ENCODE measurements at regions not wholly inside any gene's neighbourhood (a gene's known extent, or its start where the extent isn't known, plus 50 kb on each side); places are given as distances from the start of the nearest gene placed in this dataset.
"Not testable (repeated sequence)": the region's sequence is repeated elsewhere in the genome, so short reads cannot be mapped to it uniquely, and the experiment has no call there.

DNA sequence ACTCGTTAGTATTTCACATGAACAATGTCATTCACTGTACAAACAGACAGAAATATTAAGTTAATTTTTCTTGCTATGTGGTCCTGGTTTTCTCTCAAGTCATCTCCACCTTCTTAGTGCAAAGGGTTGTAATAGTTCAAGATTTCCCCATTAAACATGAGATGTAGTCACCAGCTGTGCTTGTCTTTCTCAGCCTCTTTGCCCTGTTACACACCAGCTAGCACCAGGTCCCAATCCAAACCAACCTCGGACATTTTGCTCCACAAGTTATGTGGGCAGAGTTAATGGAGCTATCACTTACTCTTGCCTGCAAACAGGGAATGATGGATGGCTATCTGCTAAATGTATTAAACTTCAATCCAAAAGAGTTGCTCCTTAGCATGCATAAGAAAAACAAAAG lies 328.1 kb downstream of the TLE1 start:
- no peak for DNase-seq (ENCODE audit: low read depth)

DNA sequence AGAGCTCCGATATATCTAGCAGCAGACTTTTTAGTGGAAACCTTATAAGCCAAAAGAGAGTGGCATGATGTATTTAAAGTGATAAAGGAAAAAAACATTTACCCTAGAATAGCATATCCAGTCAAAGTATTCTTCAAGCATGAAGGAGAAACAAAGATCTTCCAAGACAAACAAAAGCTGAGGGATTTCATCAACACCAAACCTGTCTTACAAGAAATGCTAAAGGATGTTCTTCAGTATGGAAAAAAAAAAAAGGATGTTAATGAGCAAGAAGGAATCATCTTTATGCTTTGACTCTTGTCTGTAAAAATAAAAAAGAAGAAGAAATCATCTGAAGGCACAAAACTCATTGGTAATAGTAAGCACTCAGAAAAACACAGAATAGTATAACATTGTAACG lies 338.2 kb downstream of the TLE1 start:
- no peak for DNase-seq (ENCODE audit: low read depth)

DNA sequence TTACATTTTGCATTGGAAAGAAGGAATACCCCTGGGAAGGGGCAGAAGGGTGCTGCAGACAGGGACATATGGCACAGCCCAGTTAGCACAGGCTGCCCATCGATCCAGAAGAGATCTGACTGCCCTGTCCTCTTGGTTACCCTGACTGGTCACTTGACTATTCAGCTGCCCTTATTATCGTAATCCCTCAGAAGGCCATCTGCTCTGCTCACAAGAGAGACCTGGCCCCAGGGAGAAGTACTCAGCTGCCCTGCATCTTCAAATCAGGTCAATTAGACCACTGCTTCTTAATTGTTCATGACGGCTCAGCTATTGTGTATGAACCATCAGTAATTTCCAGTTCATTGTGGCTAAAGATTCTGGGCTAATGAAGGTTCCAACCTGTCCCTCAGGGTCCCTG lies 345.0 kb downstream of the TLE1 start:
- DNase-seq (ENCODE audit: low read depth) = no peak

DNA sequence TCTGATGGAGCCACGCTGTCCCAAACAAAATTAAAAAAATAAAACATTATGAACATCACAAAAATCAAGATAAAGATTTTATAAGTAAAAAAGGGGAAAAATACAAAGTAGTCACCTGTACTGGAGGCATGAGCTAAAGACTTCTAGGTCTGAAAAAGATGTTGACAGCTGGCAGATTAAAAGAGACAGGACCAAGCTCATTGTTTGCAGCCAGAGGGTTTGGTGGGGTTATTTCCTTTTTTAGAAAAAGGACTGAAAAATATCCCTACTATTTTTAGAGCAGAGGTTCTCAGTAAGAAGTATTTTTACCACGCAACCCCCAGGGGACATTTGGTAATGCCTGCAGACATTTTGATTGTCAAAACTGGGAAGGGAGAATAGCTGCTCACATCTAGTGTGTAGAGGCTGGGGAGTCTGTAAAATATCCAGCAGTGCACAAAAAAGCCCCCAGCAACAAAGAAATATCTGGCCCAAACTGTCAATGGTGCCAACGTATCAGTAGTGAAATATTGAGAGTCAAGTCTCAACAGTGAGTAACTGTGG lies 353.4 kb downstream of the TLE1 start:
- DNase-seq (ENCODE audit: low read depth) = no peak

DNA sequence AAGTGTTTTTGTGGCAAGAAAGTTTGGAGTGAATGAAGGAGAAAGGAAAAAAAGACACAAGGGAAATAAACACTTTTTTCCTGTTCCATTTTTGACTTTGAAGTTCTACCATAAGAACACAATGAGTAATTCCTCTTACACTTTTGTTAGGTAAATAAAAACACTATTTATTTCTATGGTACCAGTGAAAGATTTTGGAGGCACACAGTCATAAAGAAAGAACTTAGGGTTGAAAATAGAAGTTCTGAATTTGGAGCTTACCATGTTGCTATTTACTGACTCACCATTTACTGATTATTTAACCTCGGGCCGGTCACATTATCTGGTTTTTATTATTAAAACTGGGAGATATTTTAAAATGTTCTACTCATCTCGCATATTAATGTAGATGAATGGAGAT lies 367.8 kb downstream of the TLE1 start:
- peak; percentile 3 for DNase-seq (ENCODE audit: low read depth)

DNA sequence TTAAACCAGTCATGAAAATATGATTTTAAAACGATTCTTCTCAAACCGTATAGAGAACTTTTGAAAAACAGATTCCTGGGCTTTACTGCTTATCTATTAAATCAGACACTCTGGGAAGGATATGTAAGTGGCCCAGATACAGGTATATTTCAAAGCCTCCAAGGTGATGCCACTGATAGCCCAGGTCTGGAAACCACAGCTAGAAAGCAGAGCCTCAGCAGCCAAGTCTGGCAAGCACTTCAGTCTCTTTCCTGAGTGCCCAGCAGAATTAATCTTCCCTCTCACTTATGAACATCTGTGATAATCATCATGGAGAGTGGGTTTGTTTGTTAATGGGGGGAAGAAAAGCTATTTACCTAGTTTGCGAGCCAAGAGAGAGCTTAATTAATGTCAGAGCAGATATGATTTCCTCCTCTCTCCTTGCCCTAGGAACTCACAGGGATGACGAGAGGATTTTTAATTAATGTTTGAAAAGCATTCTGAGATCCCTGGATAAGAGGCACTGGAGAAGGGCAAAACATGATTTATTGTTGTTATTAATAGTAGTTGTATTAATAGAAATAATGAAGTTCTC lies 368.4 kb downstream of the TLE1 start:
- no peak for DNase-seq (ENCODE audit: low read depth)

DNA sequence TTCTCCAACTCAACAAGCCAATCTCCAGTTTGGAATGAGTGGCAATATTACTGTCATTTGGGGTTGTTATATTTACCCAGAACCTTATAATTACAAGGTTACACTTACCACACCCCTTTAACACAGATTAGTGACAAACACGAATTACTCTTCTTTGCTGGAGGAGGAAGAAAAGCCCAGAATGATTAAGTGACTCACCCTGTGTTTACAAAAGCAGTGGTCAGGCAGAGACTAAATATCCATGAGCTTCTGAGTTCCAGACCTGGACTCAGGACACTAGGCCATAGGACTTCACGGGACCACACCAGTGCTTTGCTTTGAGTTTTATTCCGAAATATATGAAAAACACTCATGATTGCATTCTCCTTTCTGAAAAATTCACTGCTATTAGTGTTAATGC lies 370.8 kb downstream of the TLE1 start:
- DNase-seq (ENCODE audit: low read depth) = peak; percentile 22

DNA sequence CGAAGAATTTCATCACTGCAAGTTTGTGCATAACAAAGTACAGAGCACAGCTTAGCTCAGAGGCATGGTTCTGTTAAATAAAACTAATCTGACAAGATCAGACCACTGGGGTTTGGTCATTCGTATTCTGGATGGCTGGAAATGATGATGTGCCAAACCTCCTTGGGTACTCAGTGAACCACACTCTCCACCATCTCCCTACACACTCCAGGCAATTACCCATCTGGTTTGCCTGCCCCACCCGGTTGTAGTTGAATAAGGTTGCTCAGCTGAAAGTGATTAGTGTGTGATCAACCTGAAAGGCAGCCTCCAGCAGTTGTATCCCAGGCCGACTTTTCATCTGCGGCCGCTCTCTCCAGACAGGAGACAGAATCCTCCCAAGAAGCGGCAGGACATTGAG lies 371.4 kb downstream of the TLE1 start:
- DNase-seq (ENCODE audit: low read depth) = no peak

DNA sequence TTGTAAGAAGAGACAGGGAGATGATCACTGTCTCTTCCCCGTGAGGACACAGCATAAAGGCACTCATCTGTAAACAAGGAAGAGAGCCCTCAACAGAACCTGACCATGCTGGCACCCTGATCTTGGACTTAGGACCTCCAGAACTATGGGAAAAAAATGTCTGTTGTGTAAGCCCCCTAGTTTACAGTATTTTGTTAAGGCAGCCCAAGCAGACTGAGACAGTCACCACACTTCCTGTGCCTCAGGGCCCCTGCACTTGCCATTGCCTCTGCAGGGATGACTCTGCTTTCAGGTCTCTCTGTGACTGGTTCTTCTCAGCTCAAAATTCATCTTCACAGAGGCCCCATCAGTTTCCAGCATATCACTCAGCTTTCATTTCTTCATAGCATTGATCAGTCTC lies 372.1 kb downstream of the TLE1 start:
- no peak for DNase-seq (ENCODE audit: low read depth)

DNA sequence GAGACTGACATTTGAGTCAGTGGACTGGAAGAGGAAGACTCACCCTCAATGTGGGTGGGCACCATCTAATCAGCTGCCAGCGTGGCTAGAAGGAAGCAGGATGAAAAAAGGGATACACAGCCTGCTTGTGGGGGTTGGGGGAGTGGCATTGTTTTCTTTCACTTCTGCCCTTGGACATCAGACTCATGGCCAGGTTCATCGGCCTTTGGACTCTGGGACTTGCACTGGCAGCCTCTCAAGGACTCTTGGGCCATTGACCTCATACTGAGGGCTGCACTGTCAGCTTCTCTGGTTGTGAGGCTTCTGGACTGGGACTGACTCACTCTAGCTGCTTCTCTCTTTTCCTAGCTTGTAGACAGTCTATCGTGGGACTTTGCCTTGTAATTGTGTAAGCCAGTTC lies 374.9 kb downstream of the TLE1 start:
- DNase-seq (ENCODE audit: low read depth) = no peak

DNA sequence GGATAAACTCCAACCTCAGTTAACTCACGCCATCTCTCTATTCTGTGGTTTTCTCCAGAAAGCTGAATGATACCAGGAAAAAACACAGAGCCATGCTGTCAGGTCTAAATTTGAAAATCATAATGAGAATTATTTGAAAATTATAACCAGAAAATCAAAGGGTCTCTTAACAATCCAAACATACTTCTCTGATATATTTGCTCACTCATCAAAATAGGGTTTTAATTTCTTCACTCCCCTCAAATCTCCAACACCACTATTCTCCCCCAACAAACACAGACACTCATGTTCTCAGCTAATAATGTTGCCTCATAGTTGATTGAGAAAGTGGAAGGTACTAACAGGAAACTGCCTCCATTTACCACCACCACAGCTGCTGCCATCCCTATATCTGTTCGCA lies 375.5 kb downstream of the TLE1 start:
- DNase-seq (ENCODE audit: low read depth) = no peak

DNA sequence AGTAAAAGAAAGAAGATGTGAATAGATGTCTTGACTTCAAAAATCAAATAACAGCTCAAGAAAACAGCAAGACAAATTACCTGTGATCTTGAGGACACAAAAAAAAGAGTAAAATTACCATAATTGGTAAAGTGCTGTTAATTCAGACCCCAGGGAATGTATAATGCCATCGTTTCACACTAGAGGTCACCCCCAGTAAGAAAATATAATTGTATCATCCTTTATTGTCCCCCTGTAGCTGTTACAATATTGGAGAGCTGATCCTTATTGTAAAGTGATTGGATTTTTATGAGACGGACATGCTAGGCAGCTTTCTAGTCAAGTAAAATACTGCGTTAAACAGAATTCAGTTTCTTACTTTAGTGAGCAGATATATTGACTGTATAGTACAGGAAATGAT lies 377.0 kb downstream of the TLE1 start:
- DNase-seq (ENCODE audit: low read depth) = no peak

DNA sequence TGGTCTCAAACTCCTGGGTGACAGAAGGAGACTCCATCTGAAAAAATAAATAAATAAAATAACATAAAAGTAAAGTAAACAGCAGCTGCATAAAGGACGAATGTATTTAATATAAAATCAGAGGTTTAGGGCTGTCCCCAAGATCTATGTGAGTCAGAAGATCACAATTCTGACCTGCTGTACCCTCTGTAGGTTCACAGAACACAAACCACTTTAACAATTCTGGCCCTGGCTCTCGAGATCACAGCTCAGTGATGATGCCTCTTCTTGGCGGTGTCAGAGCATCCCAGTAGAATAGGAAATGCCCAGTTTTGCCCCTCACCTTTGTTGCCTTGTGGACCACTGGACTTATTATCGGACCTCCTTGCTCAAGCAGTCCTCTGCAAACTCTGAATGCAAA lies 380.9 kb downstream of the TLE1 start:
- DNase-seq (ENCODE audit: low read depth) = no peak

DNA sequence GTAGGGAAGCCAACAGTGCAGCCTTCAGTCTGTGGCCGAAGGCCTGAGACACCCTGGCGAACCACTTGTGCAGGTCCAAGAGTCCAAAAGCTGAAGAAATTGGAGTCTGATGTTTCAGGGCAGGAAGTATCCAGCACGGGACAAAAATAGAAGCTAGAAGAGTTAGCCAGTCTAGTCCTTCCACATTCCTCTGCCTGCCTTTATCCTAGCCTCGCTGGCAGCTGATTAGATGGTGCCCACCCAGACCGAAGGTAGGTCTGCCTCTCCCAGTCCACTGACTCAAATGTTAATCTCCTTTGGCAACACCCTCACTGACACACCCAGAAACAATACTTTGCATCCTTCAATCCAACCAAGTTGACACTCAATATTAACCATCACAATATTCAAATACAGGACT lies 381.6 kb downstream of the TLE1 start:
- DNase-seq (ENCODE audit: low read depth) = not testable (repeated sequence)

DNA sequence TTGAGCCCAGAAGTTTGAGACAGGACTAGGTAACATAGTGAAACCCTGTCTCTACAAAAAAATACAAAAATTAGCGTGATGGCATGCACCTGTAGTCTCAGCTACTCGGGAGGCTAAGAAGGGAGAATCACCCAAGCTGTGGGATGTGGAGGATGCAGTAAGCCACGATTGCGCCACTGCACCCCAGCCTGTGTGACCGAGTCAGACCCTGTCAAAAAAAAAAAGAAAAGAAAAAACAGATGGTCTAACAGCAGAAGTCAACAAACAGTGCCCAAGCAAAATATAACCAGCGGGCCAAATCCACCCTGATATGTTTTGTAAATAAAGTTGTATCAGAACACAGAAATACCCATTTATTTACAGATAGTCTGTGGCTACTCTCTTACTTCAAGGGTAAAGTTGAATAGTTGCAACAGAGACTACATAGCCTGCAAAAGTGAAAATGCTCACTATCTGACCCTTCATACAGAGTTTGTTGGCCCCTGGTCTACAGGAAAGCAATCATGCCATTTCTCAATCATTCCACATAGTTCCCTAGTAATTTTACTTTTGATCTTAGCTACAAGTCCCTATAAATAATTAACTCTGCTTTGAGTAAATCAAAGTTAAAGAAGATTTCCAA lies 383.7 kb downstream of the TLE1 start:
- DNase-seq (ENCODE audit: low read depth) = no peak

DNA sequence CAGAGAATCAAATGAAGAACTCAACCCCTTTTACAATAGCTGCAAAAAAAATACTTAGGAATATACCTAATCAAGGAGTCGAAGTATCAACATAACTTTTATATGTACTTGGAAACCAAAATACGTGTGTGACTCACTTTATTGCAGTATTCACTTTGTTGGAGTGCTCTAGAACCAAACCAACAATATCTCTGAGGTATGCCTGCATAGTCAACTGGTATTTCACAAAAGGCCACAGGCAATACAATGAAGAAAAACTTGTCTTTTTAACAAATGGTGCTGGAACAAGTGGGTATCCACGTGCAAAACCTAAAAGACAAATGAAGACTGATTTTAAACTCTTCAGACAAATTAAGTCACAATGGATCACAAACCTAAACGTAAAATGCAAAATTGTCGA lies 385.7 kb downstream of the TLE1 start:
- no peak for DNase-seq (ENCODE audit: low read depth)

DNA sequence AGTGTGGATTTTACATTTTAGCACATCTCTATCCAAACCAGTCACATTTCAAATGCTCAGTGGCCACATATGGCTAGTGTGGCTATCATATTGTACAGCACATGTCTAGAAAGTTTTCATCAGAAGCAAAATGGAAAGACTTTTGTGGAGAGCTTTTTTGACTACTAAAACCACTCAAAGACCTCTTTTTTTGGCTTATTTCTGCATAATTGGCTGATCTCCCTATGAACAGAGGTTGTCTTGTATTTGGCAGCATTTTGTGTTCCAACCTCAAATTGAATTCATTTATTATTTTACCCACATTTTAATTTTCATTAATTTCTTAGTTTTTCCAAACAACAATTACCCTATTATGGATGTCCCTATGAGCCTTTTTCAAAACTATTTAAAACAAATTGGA lies 395.7 kb downstream of the TLE1 start:
- DNase-seq (ENCODE audit: low read depth) = no peak

DNA sequence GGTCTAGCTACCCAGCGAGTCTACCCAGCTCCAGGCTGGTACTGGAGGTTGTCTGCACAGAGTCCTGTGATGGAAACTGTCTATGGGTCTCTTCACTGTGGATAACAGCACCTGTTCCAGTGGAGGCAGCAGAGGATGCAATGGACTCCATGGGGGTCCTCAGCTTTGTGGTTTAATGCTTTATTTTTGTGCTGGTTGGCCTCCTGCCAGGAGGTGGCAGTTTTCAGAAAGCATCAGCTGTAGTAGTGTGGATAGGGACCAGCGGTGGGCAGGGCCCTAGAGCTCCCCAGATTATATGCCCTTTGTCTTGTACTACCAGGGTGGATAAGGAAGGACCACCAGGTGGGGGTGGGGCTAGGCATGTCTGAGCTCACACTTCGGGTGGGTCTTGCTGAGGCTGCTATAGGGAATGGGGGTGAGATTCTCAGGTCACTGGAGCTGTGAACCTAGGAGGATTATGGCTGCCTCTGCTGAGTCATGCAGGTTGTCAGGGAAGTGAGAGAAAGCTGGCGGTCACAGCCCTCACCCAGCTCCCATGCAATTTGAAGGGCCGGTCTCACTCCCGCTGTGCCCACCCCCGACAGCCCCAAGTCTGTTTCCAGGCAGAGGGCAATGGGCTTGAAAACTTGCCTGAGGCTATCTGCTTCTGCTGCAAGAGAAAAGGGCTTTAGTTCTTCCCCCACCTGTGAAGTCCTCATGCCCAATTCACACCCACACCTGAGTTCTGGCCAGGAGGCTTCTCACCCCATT lies 397.1 kb downstream of the TLE1 start:
- no peak for DNase-seq (ENCODE audit: low read depth)

DNA sequence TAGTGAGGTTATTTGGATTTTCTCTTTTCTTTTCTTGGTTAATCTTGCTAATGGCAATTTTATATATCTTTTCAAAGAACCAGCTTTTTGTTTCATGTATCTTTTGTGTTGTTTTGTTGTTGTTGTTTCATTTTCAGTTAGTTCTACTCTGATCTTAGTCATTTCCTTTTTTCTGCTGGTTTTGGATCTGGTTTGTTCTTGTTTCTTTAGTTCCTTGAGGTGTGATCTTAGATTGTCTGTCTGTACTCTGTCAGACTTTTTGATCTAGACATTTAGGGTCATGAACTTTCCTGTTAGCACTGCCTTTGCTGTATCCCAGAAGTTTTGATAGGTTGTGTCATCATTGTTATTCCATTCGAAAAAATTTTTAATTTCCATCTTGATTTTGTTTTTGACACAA lies 399.7 kb downstream of the TLE1 start:
- no peak for DNase-seq (ENCODE audit: low read depth)

DNA sequence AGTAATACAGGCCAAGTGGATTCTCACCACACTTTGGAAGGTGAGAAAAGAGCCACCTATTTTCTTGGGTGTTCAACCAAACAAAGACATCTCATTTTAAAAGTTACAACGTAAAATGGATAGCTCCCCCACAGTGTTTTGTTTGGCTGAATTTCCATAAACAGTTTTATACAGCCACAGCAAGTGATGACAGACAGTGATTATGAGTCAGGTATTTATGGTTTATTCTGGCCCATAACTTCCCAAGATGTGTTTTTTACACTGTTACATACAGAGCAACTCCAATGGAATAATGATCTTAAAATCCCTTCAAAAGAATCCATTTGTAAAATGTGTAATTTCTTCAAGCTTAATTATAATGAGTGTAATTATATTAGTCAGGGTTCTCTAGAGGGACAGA lies 421.3 kb downstream of the TLE1 start:
- DNase-seq (ENCODE audit: low read depth) = no peak

DNA sequence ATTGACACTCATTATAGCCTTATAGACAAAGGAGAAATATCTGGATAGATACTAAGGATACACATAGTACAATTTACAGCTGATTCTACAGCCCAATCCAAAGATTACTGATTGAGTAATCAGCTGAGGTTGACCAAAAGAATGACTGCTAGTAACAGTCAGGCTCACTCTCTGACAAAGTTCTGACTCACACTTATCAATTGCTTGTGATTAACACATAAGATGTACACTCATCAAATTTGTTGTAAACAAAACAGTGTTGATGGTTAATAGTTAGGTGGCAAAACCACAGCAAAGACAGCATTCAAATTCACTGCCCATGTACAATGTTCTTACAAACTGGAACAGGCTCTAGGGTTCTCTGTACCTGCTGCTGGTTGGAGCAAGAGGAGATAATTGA lies 422.7 kb downstream of the TLE1 start:
- peak; percentile 8 for DNase-seq (ENCODE audit: low read depth)

DNA sequence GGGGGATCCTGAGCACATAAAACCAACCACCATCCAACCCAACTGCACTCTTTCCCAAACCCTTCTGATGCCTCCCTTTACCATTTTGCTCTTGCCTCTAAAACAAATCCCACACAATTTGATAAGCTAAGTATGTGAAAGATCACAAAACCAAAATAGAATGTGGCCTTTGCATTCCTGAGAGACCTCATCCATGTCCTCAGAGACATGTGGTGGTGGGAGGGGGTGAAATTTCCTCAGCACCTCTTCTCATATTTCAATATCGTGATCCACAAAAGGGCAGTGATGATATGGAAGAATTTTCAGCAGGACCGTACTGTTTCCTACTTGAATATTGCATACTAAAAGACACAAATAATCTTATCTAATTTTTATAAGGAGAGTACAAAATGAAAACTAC lies 423.3 kb downstream of the TLE1 start:
- DNase-seq (ENCODE audit: low read depth) = no peak

DNA sequence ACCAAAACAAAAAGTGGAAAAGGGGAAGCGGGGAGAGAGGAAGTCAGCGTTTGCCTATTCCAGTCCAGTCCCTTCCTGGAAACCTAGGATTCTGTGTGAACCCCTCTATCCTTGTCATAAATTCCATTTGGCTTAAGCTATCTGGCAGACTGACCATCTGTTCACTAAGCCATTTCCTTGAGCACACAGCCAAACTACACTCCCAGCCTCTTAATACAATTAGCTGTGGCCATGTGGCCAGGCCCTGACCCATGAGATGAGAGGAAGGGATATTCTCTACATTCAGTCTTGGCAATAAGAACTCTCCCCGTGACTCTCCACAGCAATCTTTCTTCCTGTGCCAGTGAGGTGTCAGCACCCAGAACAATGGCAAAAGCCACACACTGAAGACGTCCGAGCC lies 424.8 kb downstream of the TLE1 start:
- no peak for DNase-seq (ENCODE audit: low read depth)

DNA sequence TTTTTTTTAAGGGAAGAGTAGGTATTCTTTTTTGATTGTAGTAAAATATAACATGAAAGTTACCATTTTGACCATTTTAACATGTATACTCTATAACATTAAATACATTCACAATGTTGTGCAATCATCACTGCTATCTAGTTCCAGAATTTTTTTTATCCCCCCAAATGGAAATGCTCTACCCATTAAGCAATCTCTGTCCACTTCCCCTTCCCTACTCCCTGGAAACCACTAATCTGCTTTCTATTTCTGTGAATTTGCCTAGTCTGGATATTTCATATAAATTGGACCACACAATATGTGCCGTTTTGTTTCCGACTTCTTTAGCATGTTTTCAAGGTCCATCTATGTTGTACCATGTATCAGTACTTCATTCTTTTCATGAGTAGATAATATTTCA lies 429.5 kb downstream of the TLE1 start:
- DNase-seq (ENCODE audit: low read depth) = no peak
